CD14-positive monocyte (primary cell): ENCODE measurements at regions not wholly inside any gene's neighbourhood (a gene's known extent, or its start where the extent isn't known, plus 50 kb on each side); places are given as distances from the start of the nearest gene placed in this dataset.

Experiments
- DNase-seq, 3 donors: peaks; one replicate each; pipeline ENCODE4 v3.0.0-alpha.2; 2011 to 2022
- H2AFZ ChIP-seq: 2 replicates; pipeline ENCODE4 v1.6.0; 2012; ENCODE audit warnings: mild to moderate bottlenecking, low read depth, low read length, inconsistent platforms; ENCODE audit not compliant: insufficient read depth, poor library complexity, severe bottlenecking
- H3K27ac ChIP-seq, 2 donors: 1 replicate in 1 of 2; 2 replicates in 1 of 2; pipeline ENCODE4 v1.5.1; 2012 to 2013; ENCODE audit warnings: low read length in 2 of 2, control low read depth in 1 of 2, inconsistent platforms in 1 of 2, low read depth in 1 of 2, mild to moderate bottlenecking in 1 of 2
- H3K27me3 ChIP-seq, 2 donors: one replicate each; pipeline versions ENCODE4 v1.6.0 to v1.6.1; 2011 to 2013; ENCODE audit warnings: low read length in 2 of 2; ENCODE audit not compliant: control insufficient read depth in 2 of 2, insufficient read depth in 2 of 2
- H3K36me3 ChIP-seq, 2 donors: replicated peaks in 1 of 2; 1 replicate in 1 of 2; 2 replicates in 1 of 2; pipeline versions ENCODE4 v1.5.1 to v1.6.1; 2012 to 2013; ENCODE audit warnings: low read length in 2 of 2, control low read depth in 1 of 2, inconsistent platforms in 1 of 2, mild to moderate bottlenecking in 1 of 2; ENCODE audit not compliant: insufficient read depth in 2 of 2, control insufficient read depth in 1 of 2
- H3K4me1 ChIP-seq, 2 donors: 1 replicate in 1 of 2; 2 replicates in 1 of 2; pipeline versions ENCODE4 v1.5.1 to v1.6.1; 2012 to 2013; ENCODE audit warnings: low read length in 2 of 2, control low read depth in 1 of 2, inconsistent platforms in 1 of 2, mild to moderate bottlenecking in 1 of 2, moderate library complexity in 1 of 2; ENCODE audit not compliant: insufficient read depth in 2 of 2, control insufficient read depth in 1 of 2
- H3K4me2 ChIP-seq: replicated peaks from 2 replicates; pipeline ENCODE3; 2012; ENCODE audit warnings: low read length, moderate library complexity, mild to moderate bottlenecking; ENCODE audit not compliant: poor library complexity, severe bottlenecking; ENCODE audit errors: extremely low read depth
- H3K4me3 ChIP-seq, 3 experiments: fragments of 200-600 bp in 1 of 3; sonication (generic) in 1 of 3; replicated peaks in 1 of 3; 1 replicate in 2 of 3; 2 replicates in 1 of 3; pipeline ENCODE4 v1.5.1; 2011 to 2013; ENCODE audit warnings: low read length in 3 of 3, mild to moderate bottlenecking in 3 of 3, control low read depth in 2 of 3, low read depth in 2 of 3, inconsistent platforms in 1 of 3, moderate library complexity in 1 of 3
- H3K79me2 ChIP-seq: 2 replicates; pipeline ENCODE4 v1.6.0; 2012; ENCODE audit warnings: mild to moderate bottlenecking, control low read depth, inconsistent platforms, low read length, moderate library complexity; ENCODE audit not compliant: insufficient read depth
- H3K9ac ChIP-seq: 2 replicates; pipeline ENCODE4 v1.6.0; 2017; ENCODE audit warnings: low read length, mild to moderate bottlenecking; ENCODE audit not compliant: insufficient read depth, poor library complexity, severe bottlenecking
- H3K9me3 ChIP-seq, 2 donors: replicated peaks in 1 of 2; 1 replicate in 1 of 2; 2 replicates in 1 of 2; pipeline versions ENCODE4 v1.5.1 to v1.6.1; 2012 to 2013; ENCODE audit warnings: low read length in 2 of 2, control low read depth in 1 of 2; ENCODE audit not compliant: control insufficient read depth in 1 of 2, insufficient read depth in 1 of 2
- H4K20me1 ChIP-seq: 2 replicates; pipeline ENCODE4 v1.6.0; 2012; ENCODE audit warnings: mild to moderate bottlenecking, low read length, control low read depth, moderate library complexity; ENCODE audit not compliant: insufficient read depth
- H3K27ac Mint-ChIP-seq, 7 donors: one replicate each; pipeline ENCODE4 v1.8.0; 2020; ENCODE audit warnings: mild to moderate bottlenecking in 7 of 7, mixed read lengths in 7 of 7, moderate library complexity in 6 of 7, inconsistent platforms in 2 of 7
- H3K27me3 Mint-ChIP-seq, 3 donors: one replicate each; pipeline ENCODE4 v1.8.0; 2021 to 2022; ENCODE audit warnings: low read depth in 3 of 3, mild to moderate bottlenecking in 3 of 3, mixed read lengths in 3 of 3, moderate library complexity in 3 of 3, inconsistent platforms in 1 of 3
- H3K36me3 Mint-ChIP-seq, 2 donors: one replicate each; pipeline ENCODE4 v1.8.0; 2020; ENCODE audit warnings: mixed read lengths in 2 of 2, inconsistent platforms in 1 of 2, mild to moderate bottlenecking in 1 of 2
- H3K4me1 Mint-ChIP-seq: one replicate; pipeline ENCODE4 v1.8.0; 2020; ENCODE audit warnings: mild to moderate bottlenecking, mixed read lengths
- H3K4me3 Mint-ChIP-seq, 2 donors: one replicate each; pipeline ENCODE4 v1.8.0; 2020; ENCODE audit warnings: mild to moderate bottlenecking in 2 of 2, mixed read lengths in 2 of 2, moderate library complexity in 1 of 2
- H3K9me3 Mint-ChIP-seq, 7 donors: one replicate each; pipeline ENCODE4 v1.8.0; 2020 to 2022; ENCODE audit warnings: mixed read lengths in 7 of 7, mild to moderate bottlenecking in 6 of 7, moderate library complexity in 6 of 7, inconsistent platforms in 2 of 7
- CTCF ChIP-seq: fragments of 200-600 bp; IDR thresholded peaks from one replicate; pipeline ENCODE4 v1.8.0; 2022; ENCODE audit warnings: antibody characterized with exemption, mild to moderate bottlenecking
- WGBS: methylation state at CpG from one replicate; pipeline ENCODE4 v1.1.5; 2013; ENCODE audit warnings: missing lambda C conversion rate; ENCODE audit not compliant: insufficient coverage; 5-methylcytosine and 5-hydroxymethylcytosine counted together
- intact Hi-C, 2 donors: fragments of 100-400 bp; cut with micrococcal nuclease; formaldehyde crosslinking; loops; one replicate each; pipeline versions ENCODE4 v1.15.0 to v1.15.1; 2023

- no CpG with 5 or more reads among the region's 1 CpG for WGBS
- Histone ChIP-seq H3K4me2 (no peak overlapping the region), H3K9ac (no peak overlapping the region), H3K4me3 (no peak overlapping the region), H3K79me2 (no peaks in the 10 kb centered on the region), H4K20me1 (no peaks in the 10 kb centered on the region), H3K4me1 (no peaks in the 10 kb centered on the region), H2AFZ (no peak overlapping the region), H3K27me3 (no peaks in the 10 kb centered on the region), H3K9me3 (no peaks in the 10 kb centered on the region), H3K27ac (no peak overlapping the region), H3K36me3 (no peaks in the 10 kb centered on the region)
- H3K27me3 Mint-ChIP-seq = peaks cover 0 to 6% (median 2%) of the 10 kb centered on the region in 3 donors
- no peak for TF ChIP-seq CTCF
- no peak for DNase-seq
- peaks cover 0 to 4% (median 0%) of the 10 kb centered on the region in 7 donors for H3K9me3 Mint-ChIP-seq
- no peak overlapping the region for H3K27ac Mint-ChIP-seq
- no peaks in the 10 kb centered on the region for H3K36me3 Mint-ChIP-seq
- no peak overlapping the region for H3K4me3 Mint-ChIP-seq
- intact Hi-C loops = no loop called here
- H3K4me1 Mint-ChIP-seq = no peaks in the 10 kb centered on the region
These were observed 50.8 kb upstream of the KLHL13 start for GRCh38 chrX:118167361-118167760.

GRCh38 chrX:118171356-118171755, 54.7 kb upstream of the KLHL13 start:
- Mint-ChIP-seq H3K27ac (no peak overlapping the region), H3K36me3 (no peaks in the 10 kb centered on the region), H3K9me3 (peaks cover 0 to 2% (median 0%) of the 10 kb centered on the region in 7 donors), H3K4me1 (no peaks in the 10 kb centered on the region), H3K4me3 (no peak overlapping the region), H3K27me3 (peaks cover 1 to 11% (median 2%) of the 10 kb centered on the region in 3 donors)
- H3K4me2 ChIP-seq = no peak overlapping the region
- H3K4me3 ChIP-seq = no peak overlapping the region
- no peaks in the 10 kb centered on the region for H3K9me3 ChIP-seq
- no peaks in the 10 kb centered on the region for H3K27me3 ChIP-seq
- intact Hi-C loops = no loop called here
- no peaks in the 10 kb centered on the region for H4K20me1 ChIP-seq
- H3K4me1 ChIP-seq = no peaks in the 10 kb centered on the region
- H3K79me2 ChIP-seq = no peaks in the 10 kb centered on the region
- H3K27ac ChIP-seq = no peak overlapping the region
- H2AFZ ChIP-seq = no peak overlapping the region
- no peak for DNase-seq
- H3K36me3 ChIP-seq = no peaks in the 10 kb centered on the region
- no peak overlapping the region for H3K9ac ChIP-seq
- TF ChIP-seq CTCF = no peak
